ENCODE measurements at regions not wholly inside any gene's neighbourhood (a gene's known extent, or its start where the extent isn't known, plus 50 kb on each side); places are given as distances from the start of the nearest gene placed in this dataset.

DNA sequence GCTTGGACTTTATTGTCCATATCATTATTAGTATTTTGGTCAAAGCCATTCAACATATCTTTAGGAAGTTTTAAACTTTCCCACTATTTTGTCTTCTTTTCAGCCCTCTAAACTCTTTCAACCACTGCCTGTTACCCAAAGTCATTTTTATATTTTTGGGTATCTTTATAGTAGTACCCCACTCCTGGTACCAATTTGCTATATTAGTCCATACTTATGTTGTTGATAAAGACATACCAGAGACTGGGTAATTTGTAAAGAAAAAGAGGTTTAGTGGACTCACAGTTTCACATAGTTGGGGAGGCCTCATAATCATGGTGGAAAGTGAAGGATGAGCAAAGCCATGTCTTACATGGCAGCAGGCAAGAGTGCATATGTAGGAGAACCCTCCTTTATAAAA, 271.4 kb downstream of the KLHL4 start:
- H3K4me3 ChIP-seq (ENCODE audit: low read depth, low read length): no peak overlapping the region
- TF ChIP-seq, protein P1, sequence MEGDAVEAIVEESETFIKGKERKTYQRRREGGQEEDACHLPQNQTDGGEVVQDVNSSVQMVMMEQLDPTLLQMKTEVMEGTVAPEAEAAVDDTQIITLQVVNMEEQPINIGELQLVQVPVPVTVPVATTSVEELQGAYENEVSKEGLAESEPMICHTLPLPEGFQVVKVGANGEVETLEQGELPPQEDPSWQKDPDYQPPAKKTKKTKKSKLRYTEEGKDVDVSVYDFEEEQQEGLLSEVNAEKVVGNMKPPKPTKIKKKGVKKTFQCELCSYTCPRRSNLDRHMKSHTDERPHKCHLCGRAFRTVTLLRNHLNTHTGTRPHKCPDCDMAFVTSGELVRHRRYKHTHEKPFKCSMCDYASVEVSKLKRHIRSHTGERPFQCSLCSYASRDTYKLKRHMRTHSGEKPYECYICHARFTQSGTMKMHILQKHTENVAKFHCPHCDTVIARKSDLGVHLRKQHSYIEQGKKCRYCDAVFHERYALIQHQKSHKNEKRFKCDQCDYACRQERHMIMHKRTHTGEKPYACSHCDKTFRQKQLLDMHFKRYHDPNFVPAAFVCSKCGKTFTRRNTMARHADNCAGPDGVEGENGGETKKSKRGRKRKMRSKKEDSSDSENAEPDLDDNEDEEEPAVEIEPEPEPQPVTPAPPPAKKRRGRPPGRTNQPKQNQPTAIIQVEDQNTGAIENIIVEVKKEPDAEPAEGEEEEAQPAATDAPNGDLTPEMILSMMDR (conservative IDR thresholded peaks at IDR 0.05; ENCODE audit: low read depth, low read length): no peak
- DNase-seq (ENCODE audit: low read depth): no peak

DNA sequence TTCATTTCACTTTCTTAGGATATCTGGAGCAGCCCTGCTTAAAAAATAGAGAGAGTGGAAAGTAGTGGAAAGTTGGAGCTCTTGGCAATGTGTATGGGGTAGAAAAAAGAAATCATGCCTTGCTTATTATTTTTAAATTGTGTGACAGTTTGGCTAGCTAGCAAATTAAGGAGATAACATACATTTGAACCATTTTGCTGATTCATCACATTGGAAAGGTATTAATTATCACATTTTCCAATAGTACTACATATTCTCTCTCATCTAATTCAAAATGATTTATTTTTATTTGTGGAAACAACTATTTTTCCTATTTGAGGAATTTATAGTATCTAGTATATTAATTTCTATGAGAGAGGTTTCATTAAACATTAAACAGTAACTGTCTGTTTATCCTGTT, 280.4 kb downstream of the KLHL4 start:
- no peak for DNase-seq (ENCODE audit: low read depth)
- TF ChIP-seq, protein P1 (conservative IDR thresholded peaks at IDR 0.05; ENCODE audit: low read depth, low read length): no peak
- H3K4me3 ChIP-seq (ENCODE audit: low read depth, low read length): no peak overlapping the region

DNA sequence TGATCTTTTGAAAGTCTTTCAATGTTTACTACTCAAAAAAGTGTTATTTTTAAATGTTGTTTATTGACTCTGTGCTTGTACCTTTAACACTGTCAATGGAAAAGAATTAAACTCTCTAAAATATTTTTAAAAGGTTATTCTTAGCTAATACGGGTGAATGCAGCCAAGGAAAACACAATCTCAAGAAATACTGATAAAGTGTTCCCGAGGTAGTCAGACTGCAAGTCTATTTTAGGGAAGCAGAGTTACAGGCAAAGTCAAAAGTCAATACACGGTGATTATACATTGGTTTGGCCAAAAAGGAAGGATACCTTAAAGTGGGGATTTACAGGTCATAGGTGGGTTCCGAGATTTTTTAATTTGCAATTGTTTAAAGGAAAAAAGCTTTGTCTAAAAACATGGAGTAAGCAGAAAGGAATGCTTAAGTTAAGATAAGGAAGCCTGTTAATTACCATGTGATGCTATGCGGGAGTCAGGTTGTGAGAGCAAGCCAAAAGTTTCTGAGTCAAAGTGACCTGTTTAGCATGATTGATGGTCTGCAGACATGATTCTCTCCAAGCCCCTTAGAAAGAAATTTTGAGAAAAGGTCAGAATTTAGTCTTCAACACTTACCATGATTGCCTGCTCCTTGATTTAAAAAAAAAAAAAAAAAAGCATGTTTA, 288.4 kb downstream of the KLHL4 start:
- no peak overlapping the region for H3K4me3 ChIP-seq (ENCODE audit: low read depth, low read length)
- no peak for DNase-seq (ENCODE audit: low read depth)
- TF ChIP-seq, protein P1 (conservative IDR thresholded peaks at IDR 0.05; ENCODE audit: low read depth, low read length): no peak

DNA sequence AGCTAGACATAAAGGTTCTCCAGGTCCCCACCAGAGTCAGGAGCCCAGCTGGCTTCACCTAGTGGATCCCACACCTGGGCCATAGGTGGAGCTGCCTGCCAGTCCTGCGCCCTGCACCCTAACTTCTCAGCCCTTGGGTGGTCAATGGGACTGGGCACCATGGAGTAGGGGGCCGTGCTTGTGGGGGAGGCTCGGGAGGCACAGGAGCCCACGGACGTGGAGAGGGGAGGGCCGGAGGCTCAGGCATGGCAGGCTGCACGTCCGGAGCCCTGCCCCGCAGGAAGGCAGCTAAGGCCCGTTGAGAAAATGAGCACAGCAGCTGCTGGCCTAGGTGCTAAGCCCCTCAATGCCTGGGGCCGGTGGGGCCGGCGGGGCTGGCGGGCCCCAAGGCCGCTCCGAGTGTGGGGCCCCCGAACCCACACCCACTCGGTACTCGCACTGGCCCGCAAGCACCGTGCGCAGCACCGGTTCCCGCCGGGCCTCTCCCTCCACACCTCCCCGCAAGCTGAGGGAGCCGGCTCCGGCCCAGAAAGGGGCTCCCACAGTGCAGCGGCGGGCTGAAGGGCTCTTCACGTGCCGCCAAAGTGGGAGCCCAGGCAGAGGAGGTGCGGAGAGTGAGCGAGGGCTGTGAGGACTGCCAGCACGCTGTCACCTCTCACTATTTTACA, 291.1 kb downstream of the KLHL4 start:
- TF ChIP-seq, protein P1 (conservative IDR thresholded peaks at IDR 0.05; ENCODE audit: low read depth, low read length): no peak
- DNase-seq (ENCODE audit: low read depth): no peak
- no peak overlapping the region for H3K4me3 ChIP-seq (ENCODE audit: low read depth, low read length)

DNA sequence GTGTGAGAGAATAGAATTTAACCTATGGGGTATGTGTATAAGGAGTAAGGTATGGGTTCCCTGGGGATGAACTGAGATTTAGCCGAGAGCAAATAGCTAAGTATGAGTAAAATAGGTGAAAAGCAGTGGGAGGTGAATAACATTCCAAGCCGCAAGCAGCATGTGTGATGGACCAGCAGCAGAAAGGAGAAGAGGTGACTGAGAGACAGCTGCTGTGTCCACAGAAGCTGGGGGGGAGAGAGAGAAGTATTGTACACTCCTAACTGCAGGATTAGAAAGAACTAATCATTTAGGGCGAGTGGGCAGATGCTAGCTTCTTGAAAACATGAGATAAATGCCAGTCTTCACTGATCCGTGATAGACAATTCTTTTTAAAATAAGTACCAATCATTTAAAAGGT, 296.0 kb downstream of the KLHL4 start:
- TF ChIP-seq, protein P1 (conservative IDR thresholded peaks at IDR 0.05; ENCODE audit: low read depth, low read length): no peak
- no peak for DNase-seq (ENCODE audit: low read depth)
- no peak overlapping the region for H3K4me3 ChIP-seq (ENCODE audit: low read depth, low read length)

DNA sequence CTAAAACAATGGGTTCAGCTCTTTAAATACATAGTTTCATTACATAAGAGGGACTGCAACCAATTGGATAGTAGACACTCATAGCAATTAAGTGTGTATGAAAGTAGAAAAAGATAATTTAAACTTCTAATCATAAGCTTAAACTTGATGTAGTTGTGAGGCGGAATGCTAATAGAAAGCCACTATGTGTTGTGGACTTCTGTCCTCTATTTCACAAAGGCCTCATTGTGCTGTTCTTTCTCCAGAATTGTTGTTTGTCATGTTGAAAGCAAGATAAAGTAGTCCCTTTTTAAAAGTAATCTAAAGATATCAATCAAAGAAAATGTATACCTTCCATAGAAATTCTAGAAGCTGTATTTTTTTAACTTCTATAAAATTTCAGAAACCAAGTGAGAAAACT, 329.4 kb downstream of the KLHL4 start:
- no peak for DNase-seq (ENCODE audit: low read depth)
- no peak overlapping the region for H3K4me3 ChIP-seq (ENCODE audit: low read depth, low read length)
- TF ChIP-seq, protein P1 (conservative IDR thresholded peaks at IDR 0.05; ENCODE audit: low read depth, low read length): no peak
